HG03196 (cell line): ENCODE measurements at regions not wholly inside any gene's neighbourhood (a gene's known extent, or its start where the extent isn't known, plus 50 kb on each side); places are given as distances from the start of the nearest gene placed in this dataset.
A peak's percentile ranks its signal among the peaks of the same experiment; 100 is the strongest.
"Not testable (repeated sequence)": the region's sequence is repeated elsewhere in the genome, so short reads cannot be mapped to it uniquely, and the experiment has no call there.

Source experiments
- ATAC-seq: cut with Tn5 transposase; IDR thresholded peaks from one replicate; pipeline ENCODE4 v1.9.1; 2021; ENCODE audit not compliant: unreplicated experiment

- no peak for ATAC-seq
These were observed 1170.7 kb upstream of the SLC39A10 start for GRCh38 chr2:194486326-194486725.

GRCh38 chr2:194483041-194483440 is 1174.0 kb upstream of the SLC39A10 start:
- ATAC-seq, result no peak

GRCh38 chr2:194465641-194466040 is 1191.4 kb upstream of the SLC39A10 start:
- no peak for ATAC-seq

GRCh38 chr2:194464964-194465638 is 1191.9 kb upstream of the SLC39A10 start:
- no peak for ATAC-seq

GRCh38 chr2:194462883-194463282 is 1194.1 kb upstream of the SLC39A10 start:
- not testable (repeated sequence) for ATAC-seq

GRCh38 chr2:194455358-194455757 is 1201.7 kb upstream of the SLC39A10 start:
- no peak for ATAC-seq

GRCh38 chr2:194452504-194452903 is 1204.5 kb upstream of the SLC39A10 start:
- ATAC-seq, result no peak

- ATAC-seq, result no peak
These were observed 1211.8 kb upstream of the SLC39A10 start for GRCh38 chr2:194445226-194445625.

- no peak for ATAC-seq
These were observed 1213.1 kb upstream of the SLC39A10 start for GRCh38 chr2:194443926-194444325.

- ATAC-seq, result no peak
These were observed 1232.3 kb upstream of the SLC39A10 start for GRCh38 chr2:194424683-194425209.

GRCh38 chr2:194411221-194411620 is 1245.8 kb upstream of the SLC39A10 start:
- ATAC-seq, result no peak

GRCh38 chr2:194395818-194396217 is 1261.2 kb upstream of the SLC39A10 start:
- no peak for ATAC-seq

- no peak for ATAC-seq
These were observed 1271.7 kb upstream of the SLC39A10 start for GRCh38 chr2:194385376-194385775.

GRCh38 chr2:194383401-194383800 is 1273.6 kb upstream of the SLC39A10 start:
- ATAC-seq, result no peak

GRCh38 chr2:194382221-194382620 is 1274.8 kb upstream of the SLC39A10 start:
- ATAC-seq, result no peak

- ATAC-seq, result peak; percentile 80
These were observed 1277.0 kb upstream of the SLC39A10 start for GRCh38 chr2:194380011-194380410.

GRCh38 chr2:194367390-194367789 is 1289.6 kb upstream of the SLC39A10 start:
- ATAC-seq, result not testable (repeated sequence)

GRCh38 chr2:194363878-194364277 is 1293.1 kb upstream of the SLC39A10 start:
- ATAC-seq, result no peak

- no peak for ATAC-seq
These were observed 1293.7 kb upstream of the SLC39A10 start for GRCh38 chr2:194363295-194363694.

GRCh38 chr2:194352505-194352904 is 1304.5 kb upstream of the SLC39A10 start:
- ATAC-seq, result no peak

GRCh38 chr2:194346193-194346592 is 1310.8 kb upstream of the SLC39A10 start:
- ATAC-seq, result no peak

- no peak for ATAC-seq
These were observed 1311.7 kb upstream of the SLC39A10 start for GRCh38 chr2:194345347-194345746.

- no peak for ATAC-seq
These were observed 1313.9 kb upstream of the SLC39A10 start for GRCh38 chr2:194343167-194343566.
